ENCODE measurements at regions not wholly inside any gene's neighbourhood (a gene's known extent, or its start where the extent isn't known, plus 50 kb on each side); places are given as distances from the start of the nearest gene placed in this dataset.
A peak's percentile ranks its signal among the peaks of the same experiment; 100 is the strongest.

DNA sequence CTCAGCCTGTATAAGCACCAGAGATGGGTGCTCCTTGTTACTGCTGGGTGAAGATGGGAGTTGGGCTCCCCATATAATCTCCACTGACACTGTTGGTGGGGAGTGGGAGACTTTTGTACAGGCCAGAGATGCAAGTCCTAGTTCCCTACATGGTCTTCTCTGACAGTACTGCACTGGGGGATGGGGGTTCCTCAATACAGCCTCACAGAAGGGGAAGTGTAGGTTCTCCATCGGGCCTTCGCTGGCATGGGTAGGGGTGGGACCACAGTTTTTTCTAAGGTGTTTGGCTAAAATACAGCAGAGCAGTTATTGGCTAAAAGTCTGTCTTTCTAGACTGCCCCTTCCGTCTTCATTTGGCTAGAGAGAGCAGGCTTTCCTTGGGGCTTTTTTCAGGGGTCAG is 167.2 kb upstream of the SERP2 start:
- Histone ChIP-seq H3K9me3 (replicated peaks) (no peaks in the 10 kb centered on the region), H3K4me1 (replicated peaks) (no peaks in the 10 kb centered on the region), H3K4me3 (no peak overlapping the region), H3K27me3 (replicated peaks) (no peaks in the 10 kb centered on the region), H3K36me3 (no peaks in the 10 kb centered on the region), H3K27ac (no peak overlapping the region)
- no peak for DNase-seq (ENCODE audit: low read depth in 1 of 2, low spot score in 2 of 2)

DNA sequence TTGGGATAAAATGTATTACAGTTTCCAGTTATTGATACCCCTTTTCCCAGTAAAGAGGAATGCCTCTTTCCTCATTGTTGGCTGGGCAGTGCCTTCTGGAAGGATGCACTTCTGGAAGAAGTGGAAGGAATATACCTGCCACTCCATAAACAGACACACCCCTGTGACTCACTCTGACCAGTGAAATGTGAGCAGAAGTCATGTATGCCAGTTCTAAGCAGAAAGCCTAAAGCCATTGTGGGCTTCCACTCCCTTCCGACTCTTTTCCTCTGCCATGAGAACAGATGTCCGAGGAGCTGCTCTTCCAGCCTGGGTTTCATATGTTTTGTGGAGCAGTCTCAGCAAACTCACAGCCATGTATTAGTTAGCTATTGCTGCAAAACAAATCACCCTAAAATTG is 166.1 kb upstream of the SERP2 start:
- H3K4me3 ChIP-seq: no peak overlapping the region

DNA sequence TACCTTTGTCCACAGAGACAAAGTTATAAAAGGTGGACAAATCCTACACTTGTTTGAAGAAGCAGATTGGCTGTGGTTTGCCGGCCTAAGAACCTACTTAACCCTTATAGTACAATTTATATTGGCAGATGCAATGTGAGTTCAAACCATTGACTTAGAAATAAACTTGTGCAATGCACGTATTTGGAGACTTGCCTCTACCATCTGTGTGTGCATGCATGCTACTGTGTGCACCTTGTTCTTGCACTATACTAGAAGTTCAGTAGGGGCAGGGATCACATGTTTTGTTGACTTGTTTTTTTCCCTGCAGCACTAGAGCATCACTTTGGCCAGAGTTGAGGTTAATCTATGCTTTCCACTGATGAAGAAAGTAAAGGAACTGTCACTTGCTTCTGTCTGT is 163.1 kb upstream of the SERP2 start:
- Histone ChIP-seq H3K4me3 (no peak overlapping the region), H3K9me3 (replicated peaks) (no peaks in the 10 kb centered on the region), H3K4me1 (replicated peaks) (no peaks in the 10 kb centered on the region), H3K27me3 (replicated peaks) (no peaks in the 10 kb centered on the region), H3K27ac (no peak overlapping the region), H3K36me3 (no peaks in the 10 kb centered on the region)
- DNase-seq (ENCODE audit: low read depth in 1 of 2, low spot score in 2 of 2): no peak

More for the DNA sequence above, 166.1 kb upstream of the SERP2 start:
- no peak for DNase-seq (ENCODE audit: low read depth in 1 of 2, low spot score in 2 of 2)
- Histone ChIP-seq H3K27me3 (replicated peaks) (no peaks in the 10 kb centered on the region), H3K36me3 (no peaks in the 10 kb centered on the region), H3K27ac (no peak overlapping the region), H3K9me3 (replicated peaks) (no peaks in the 10 kb centered on the region), H3K4me1 (replicated peaks) (no peaks in the 10 kb centered on the region)

DNA sequence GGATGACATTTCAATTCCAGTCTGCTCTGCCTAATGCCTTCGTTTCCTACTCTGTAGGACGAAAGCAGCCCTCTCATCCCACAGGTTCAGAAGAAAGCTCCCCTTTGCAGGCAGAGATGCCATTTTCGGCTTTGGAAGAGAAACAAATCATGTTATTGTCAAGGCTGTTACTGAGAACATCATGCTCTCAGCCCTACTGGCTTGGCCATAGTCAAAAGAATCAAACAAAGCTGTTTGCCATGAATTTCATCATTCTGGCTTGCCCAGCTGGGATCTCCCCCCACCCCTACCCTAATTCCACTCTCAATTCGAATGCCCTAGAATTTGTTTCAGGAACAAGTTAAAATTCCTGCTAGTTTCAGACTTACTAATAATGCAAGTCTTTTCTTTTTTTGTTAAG is 162.3 kb upstream of the SERP2 start:
- Histone ChIP-seq H3K36me3 (no peaks in the 10 kb centered on the region), H3K9me3 (replicated peaks) (no peaks in the 10 kb centered on the region), H3K4me1 (replicated peaks) (no peaks in the 10 kb centered on the region), H3K27ac (no peak overlapping the region), H3K4me3 (no peak overlapping the region), H3K27me3 (replicated peaks) (no peaks in the 10 kb centered on the region)
- no peak for DNase-seq (ENCODE audit: low read depth in 1 of 2, low spot score in 2 of 2)

DNA sequence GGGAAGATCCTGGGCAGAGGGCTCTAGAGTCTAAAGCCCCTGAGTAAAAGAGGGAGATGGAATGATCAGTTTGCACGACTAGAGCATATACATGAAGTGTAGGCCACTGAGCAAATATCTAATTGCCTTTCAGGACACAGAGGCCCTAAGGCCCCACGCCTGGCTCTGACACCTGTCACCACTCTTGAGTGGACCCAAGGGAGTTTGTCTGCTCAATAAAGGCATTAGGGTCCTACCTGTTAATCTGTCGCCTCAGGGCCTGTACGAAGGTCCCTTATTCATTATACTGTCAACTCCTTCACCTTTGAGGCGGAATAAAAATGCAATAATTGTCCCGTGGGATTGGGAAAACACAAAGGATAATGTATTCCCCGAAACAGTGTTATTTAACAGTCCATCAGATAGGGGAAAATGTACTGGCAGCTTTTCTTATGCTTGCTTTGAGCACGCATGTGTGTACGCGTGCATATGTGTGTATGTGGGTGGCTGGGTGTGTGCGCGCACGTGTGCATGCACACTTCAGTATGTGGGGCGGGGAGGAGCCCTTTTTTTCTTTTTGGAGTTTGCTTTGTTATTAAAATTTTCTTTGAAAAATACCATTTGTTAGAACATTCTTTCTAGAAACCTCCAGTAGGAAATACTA is 161.8 kb upstream of the SERP2 start:
- Histone ChIP-seq H3K27me3 (replicated peaks) (no peaks in the 10 kb centered on the region), H3K36me3 (no peaks in the 10 kb centered on the region), H3K4me1 (replicated peaks) (no peaks in the 10 kb centered on the region), H3K4me3 (no peak overlapping the region), H3K9me3 (replicated peaks) (no peaks in the 10 kb centered on the region), H3K27ac (no peak overlapping the region)
- DNase-seq (ENCODE audit: low read depth in 1 of 2, low spot score in 2 of 2): no peak

DNA sequence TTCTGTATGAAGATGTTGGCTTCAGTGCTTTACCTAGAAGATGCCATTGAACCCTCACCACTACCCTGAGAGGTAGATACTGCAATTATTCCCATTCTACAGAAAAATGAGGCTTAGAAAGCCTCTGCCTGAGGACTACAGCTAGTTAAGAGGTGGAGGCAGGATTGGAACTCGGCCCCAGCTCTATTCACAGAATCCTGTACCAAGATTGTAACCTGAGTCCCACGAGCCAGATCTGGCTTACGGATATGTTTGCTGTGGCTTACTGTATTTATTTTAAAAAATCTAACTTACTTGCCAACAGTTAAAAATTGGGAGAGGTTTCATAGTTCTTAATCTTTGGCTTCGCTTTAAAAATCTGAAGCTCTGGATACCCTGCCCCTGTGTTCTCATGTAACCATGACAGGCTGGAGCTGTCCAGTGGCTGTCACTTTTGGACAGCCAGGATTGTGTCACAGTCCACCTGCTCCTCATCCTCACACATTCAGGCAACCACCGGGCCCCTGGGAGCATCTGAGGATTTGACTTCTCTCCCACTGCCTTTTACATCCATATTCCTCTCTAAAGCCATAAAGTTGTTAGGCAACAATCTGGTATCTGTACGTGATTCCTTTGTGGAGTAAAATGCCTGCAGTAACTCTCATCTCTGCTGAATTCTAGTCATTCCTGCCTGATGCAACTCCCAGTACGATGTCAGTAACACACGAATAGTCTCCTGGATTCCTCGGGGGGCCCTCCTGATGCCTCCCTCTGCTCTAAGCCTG is 160.8 kb upstream of the SERP2 start:
- H3K27ac ChIP-seq: no peak overlapping the region

DNA sequence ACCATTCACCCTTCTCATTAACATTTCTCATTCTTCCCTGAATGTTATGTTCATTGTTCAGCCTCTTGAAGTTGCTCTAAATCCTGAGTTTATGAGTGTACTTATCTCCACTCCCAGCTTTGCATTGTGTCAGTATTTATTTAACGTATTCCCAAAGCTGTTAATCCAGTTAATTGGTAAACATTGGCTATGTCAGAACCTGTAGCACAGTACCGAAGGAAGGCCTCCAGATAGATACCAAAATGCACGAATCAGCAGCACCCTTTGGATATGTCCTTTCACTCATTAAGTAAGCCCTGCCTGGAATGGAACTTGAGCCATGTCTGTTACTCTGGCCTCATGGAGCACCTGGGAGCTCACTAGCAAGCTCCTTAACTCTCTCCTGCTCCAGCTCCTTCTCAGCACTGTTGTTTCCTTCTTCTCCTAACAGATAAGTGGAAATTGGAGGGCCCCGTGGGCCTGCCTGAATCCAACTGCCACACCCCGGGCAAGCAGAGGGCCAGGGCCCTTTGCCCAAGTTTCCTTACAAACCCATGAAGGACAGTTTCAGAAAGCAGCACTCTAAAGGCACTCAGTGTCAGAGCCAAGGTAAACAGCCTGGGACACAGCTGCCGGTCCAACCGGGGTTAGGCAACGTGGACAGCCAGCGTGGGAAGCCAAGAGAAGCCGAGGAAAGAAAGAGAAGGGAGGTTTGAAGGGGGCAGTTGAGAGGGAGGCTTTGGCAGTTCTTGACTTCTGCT is 155.0 kb upstream of the SERP2 start:
- no peak overlapping the region for H3K27ac ChIP-seq
- H3K36me3 ChIP-seq: no peaks in the 10 kb centered on the region
- H3K27me3 ChIP-seq (replicated peaks): no peaks in the 10 kb centered on the region
- DNase-seq (ENCODE audit: low read depth in 1 of 2, low spot score in 2 of 2): no peak
- H3K9me3 ChIP-seq (replicated peaks): no peaks in the 10 kb centered on the region
- H3K4me3 ChIP-seq: no peak overlapping the region
- peaks cover 12% of the 10 kb centered on the region for H3K4me1 ChIP-seq (replicated peaks)

More for the DNA sequence above, 160.8 kb upstream of the SERP2 start:
- DNase-seq (ENCODE audit: low read depth in 1 of 2, low spot score in 2 of 2): no peak
- Histone ChIP-seq H3K36me3 (no peaks in the 10 kb centered on the region), H3K27me3 (replicated peaks) (no peaks in the 10 kb centered on the region), H3K4me3 (no peak overlapping the region), H3K9me3 (replicated peaks) (no peaks in the 10 kb centered on the region), H3K4me1 (replicated peaks) (no peaks in the 10 kb centered on the region)

DNA sequence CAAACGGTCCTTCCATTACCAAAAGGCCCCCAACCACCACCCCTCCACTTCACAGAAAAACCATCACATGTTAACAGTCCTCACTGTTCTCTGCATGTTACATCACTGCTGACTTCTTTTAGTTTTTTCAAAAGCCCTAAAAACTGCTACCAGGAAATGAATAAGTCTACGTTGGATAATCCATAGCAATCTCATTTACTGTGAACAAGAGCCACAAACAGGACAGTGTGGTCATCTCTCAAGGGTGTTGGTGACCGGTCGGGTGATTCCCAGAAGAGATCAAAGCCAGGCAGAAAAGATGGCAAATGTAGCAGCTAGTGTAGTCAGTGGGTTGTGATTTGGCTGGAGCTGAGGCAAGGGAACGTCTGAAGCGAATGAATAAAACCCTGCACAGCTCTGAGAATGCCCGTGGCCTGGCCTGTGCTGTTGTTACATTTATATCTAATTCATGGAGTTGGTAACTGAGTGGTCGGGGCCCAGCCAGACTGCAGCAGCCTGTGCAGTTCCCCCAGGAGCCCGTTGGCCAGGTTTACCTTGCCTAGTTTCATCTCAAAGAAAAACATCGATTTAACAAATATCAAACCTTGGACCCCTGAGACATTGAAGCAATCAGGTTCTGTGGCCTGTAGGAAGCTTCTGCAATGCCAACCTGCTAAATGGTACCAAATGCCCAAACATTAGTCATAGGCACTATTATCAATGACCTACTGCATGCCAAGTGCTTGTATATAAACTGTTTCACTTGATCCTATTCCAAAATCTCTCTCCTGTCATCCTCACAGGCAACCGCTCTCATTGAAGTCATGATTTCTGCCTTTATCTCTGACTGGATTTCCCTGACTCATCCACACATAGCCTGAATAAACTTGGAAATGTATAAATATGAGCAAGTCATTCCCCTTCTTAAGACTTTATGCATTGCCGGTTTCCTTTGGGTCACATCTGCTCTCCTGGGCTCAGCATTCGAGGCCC is 153.8 kb upstream of the SERP2 start:
- Histone ChIP-seq H3K4me1 (replicated peaks) (peaks cover 12% of the 10 kb centered on the region), H3K36me3 (no peaks in the 10 kb centered on the region), H3K27ac (no peak overlapping the region), H3K9me3 (replicated peaks) (no peaks in the 10 kb centered on the region), H3K4me3 (no peak overlapping the region), H3K27me3 (replicated peaks) (no peaks in the 10 kb centered on the region)
- peak in 1 of 2 experiments; percentile 37 for DNase-seq (ENCODE audit: low read depth in 1 of 2, low spot score in 2 of 2)

DNA sequence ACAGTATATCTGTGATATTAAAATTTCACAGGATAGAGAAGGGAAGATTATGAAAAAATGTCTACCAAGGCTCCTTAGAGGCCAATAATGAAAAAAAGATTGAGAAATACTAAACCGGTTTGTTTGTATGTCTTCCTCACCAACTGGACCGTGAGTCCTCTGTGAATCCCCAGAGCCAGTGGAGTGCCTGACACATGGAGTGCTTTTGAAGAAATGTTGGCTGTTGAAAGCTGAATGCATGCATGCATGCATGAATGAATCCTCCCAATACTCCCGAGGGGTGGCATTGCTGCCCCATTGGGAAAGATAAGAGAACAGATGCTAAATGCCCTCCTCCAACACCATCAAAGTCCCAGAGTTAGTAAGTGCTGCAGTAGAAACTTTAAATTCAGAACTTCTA is 152.7 kb upstream of the SERP2 start:
- no peak for DNase-seq (ENCODE audit: low read depth in 1 of 2, low spot score in 2 of 2)
- Histone ChIP-seq H3K4me3 (no peak overlapping the region), H3K9me3 (replicated peaks) (no peaks in the 10 kb centered on the region), H3K27ac (no peak overlapping the region), H3K36me3 (no peaks in the 10 kb centered on the region), H3K4me1 (replicated peaks) (peaks cover 12% of the 10 kb centered on the region), H3K27me3 (replicated peaks) (no peaks in the 10 kb centered on the region)

DNA sequence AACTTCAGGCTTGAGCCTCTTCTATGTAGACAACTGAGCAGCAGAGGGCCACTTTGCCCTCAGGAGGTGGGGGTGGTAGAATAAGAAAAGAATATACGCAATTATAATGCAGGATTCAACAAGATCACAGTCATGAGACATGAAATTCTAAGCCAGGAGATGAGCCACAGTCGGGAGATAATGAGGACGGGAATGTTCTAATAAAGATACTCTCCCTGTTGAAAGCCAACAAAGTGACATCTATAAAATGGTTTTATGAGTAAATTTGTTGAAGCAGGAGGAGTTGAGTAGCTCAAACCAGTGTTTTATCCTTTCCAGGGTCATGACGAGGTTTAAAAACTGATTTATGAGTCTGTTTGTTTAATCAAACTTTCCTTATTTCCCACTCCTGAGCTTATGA is 152.0 kb upstream of the SERP2 start:
- Histone ChIP-seq H3K9me3 (replicated peaks) (no peaks in the 10 kb centered on the region), H3K36me3 (no peaks in the 10 kb centered on the region), H3K4me3 (no peak overlapping the region), H3K27ac (no peak overlapping the region), H3K4me1 (replicated peaks) (peaks cover 12% of the 10 kb centered on the region), H3K27me3 (replicated peaks) (no peaks in the 10 kb centered on the region)
- no peak for DNase-seq (ENCODE audit: low read depth in 1 of 2, low spot score in 2 of 2)

DNA sequence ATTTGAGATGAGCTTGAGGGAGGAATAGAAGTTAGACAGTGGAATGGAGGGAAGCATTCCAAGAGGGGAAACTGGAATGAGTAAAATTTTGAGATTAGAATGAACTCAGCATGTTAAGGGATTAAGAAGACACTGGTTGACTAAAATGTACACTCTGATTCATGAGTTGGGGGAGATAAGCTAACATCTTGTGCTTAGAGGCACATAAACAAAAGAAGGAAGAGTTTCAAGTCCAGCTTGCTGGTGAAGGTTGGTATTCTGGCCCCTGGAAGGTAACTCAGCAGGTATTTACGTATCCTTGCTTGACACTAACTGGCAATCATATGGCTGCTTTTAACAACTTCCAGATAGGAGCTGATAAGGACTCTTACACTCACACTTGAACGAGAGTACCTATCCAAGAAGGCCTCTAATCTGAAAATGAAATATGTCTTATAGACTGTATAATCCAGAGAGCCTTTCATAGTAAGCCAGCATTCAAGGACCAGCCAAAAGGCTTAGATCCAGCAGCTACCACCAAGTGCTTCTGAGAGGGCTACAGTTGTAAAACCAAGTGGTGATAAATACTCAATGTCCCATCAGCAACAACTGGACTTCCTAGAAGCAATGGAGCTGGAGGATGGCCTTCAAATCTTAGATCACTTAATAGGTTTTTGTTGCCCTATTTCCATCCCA is 149.7 kb upstream of the SERP2 start:
- DNase-seq (ENCODE audit: low read depth in 1 of 2, low spot score in 2 of 2): no peak

DNA sequence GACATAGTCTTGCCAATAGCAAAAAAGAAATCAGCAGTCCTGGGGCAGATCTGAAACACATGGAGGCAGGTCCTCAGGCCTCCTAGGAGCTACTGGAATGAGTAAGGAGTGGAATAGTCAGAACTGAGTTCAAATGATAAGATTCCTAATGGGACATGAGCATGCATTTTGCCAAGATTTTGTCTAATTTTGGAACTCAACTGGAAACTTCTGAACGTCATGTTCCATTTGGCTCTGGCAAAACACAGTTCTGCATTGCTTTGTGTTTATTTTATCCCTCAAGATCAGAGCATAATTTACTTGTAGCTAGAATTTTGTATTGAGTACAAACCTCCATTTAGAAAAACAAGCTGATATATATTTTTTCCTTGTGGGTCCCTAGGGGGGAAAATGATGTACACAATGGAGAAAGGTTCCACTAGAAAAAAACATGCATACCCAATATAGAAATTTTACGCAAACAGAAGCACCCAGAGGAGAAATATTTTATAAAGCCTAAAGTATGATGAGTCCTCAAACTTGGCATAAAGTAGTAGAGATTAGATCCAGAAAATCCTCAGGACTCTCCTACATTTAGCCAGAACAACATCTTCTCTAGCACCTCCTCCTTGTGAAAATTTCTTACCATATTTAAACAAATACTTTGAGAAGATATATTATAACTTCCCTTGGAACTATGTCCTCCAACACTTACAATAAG is 149.0 kb upstream of the SERP2 start:
- peaks cover 19% of the 10 kb centered on the region for H3K4me1 ChIP-seq (replicated peaks)
- no peaks in the 10 kb centered on the region for H3K9me3 ChIP-seq (replicated peaks)

More for the DNA sequence above, 149.7 kb upstream of the SERP2 start:
- Histone ChIP-seq H3K27me3 (replicated peaks) (no peaks in the 10 kb centered on the region), H3K27ac (no peak overlapping the region), H3K4me1 (replicated peaks) (peaks cover 12% of the 10 kb centered on the region), H3K4me3 (no peak overlapping the region), H3K36me3 (no peaks in the 10 kb centered on the region), H3K9me3 (replicated peaks) (no peaks in the 10 kb centered on the region)

More for the DNA sequence above, 149.0 kb upstream of the SERP2 start:
- H3K36me3 ChIP-seq: no peaks in the 10 kb centered on the region
- no peak for DNase-seq (ENCODE audit: low read depth in 1 of 2, low spot score in 2 of 2)
- H3K27ac ChIP-seq: no peak overlapping the region
- H3K27me3 ChIP-seq (replicated peaks): no peaks in the 10 kb centered on the region
- H3K4me3 ChIP-seq: no peak overlapping the region

Data from SJSA1 (cell line).